ENCODE measurements at regions not wholly inside any gene's neighbourhood (a gene's known extent, or its start where the extent isn't known, plus 50 kb on each side); places are given as distances from the start of the nearest gene placed in this dataset.

DNA sequence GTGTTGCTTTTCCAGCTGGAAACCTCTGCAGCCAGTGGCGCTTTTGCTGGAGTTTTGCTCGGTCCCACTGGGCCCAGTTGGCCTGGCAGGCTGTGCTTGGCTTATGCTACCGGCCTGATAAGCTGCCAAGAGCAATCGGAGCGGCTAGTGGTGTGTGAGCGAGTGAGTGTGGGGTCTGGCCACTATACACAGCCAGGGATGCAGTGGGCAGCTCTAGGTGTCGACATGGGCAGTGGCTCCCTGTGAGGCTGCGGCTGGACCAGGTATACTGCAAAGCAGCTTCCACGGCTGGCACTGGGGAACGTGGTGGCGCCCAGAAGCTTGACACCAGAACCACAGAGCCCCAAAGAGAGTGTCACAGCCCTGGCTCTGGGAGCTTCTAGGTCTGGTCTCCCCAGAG lies 996.5 kb downstream of the GRIK2 start:
- no peaks in the 10 kb centered on the region for H3F3A ChIP-seq (ENCODE audit: insufficient read depth, low read length)
- no peaks in the 10 kb centered on the region for H3K9me2 ChIP-seq (ENCODE audit: low read depth, low read length)
- no peaks in the 10 kb centered on the region for H3K79me2 ChIP-seq (ENCODE audit: insufficient read depth, low read length)
- no peak overlapping the region for H3K27ac ChIP-seq (ENCODE audit: low read depth, low read length, poor library complexity, severe bottlenecking)
- H4K20me1 ChIP-seq (ENCODE audit: insufficient read depth, low read length), result no peaks in the 10 kb centered on the region
- H2AFZ ChIP-seq (ENCODE audit: low read length), result no peak overlapping the region
- H3K4me2 ChIP-seq (ENCODE audit: low read length), result no peak overlapping the region
- H3K4me3 ChIP-seq (ENCODE audit: low read depth, low read length, poor library complexity, severe bottlenecking), result no peak overlapping the region
- TF ChIP-seq EZH2 (IDR thresholded peaks at IDR 0.05; ENCODE audit: borderline replicate concordance, low read length) (no peak), CTCF (IDR thresholded peaks at IDR 0.05; ENCODE audit: low read length) (no peak)
- H3K4me1 ChIP-seq (ENCODE audit: insufficient read depth, low read length, severe bottlenecking), result no peaks in the 10 kb centered on the region
- no peak overlapping the region for H3K9ac ChIP-seq (ENCODE audit: low read length)
- no peaks in the 10 kb centered on the region for H3K9me3 ChIP-seq (ENCODE audit: low read length)
- H3K27me3 ChIP-seq (ENCODE audit: insufficient read depth, low read length), result no peaks in the 10 kb centered on the region
- no peaks in the 10 kb centered on the region for H3K36me3 ChIP-seq (ENCODE audit: insufficient read depth, low read length)

DNA sequence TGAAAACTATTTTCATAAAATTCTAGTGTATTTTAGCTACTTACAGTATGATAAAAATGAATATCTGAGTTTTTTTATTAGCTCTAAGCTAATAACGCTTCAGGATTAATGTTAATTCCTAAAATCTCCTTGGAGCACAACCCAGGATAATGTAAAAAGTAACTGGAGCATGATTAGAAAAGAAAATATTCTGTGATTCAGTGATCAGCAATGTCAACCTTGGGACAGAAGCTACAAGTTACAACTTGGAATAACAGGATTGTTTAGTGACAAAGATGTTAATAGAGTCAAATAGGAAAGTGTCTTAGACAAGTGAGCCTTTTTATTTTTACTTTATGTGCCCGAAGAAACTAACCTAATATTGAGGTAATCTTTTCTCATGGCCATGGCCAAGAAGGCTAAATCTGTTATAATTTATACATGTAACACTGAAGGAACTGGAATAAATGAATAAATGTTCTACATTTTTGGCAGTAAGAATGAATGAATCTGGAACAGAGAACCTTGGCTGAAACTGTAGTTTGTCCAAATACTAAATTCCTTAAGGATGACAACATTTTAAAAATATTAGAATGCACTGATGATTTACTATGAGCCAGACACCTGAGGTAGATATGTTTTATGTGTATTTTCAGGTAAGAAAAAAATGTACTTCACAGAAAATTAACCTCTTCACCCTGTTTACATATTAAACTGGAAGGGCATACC lies 994.0 kb downstream of the GRIK2 start:
- no peaks in the 10 kb centered on the region for H3K9me3 ChIP-seq (ENCODE audit: low read length)
- no peak overlapping the region for H3K9ac ChIP-seq (ENCODE audit: low read length)
- no peaks in the 10 kb centered on the region for H3K9me2 ChIP-seq (ENCODE audit: low read depth, low read length)
- H3K27me3 ChIP-seq (ENCODE audit: insufficient read depth, low read length), result no peaks in the 10 kb centered on the region
- H3K36me3 ChIP-seq (ENCODE audit: insufficient read depth, low read length), result no peaks in the 10 kb centered on the region
- H4K20me1 ChIP-seq (ENCODE audit: insufficient read depth, low read length), result no peaks in the 10 kb centered on the region
- H3K4me3 ChIP-seq (ENCODE audit: low read depth, low read length, poor library complexity, severe bottlenecking), result no peak overlapping the region
- no peak overlapping the region for H3K4me2 ChIP-seq (ENCODE audit: low read length)
- H3K27ac ChIP-seq (ENCODE audit: low read depth, low read length, poor library complexity, severe bottlenecking), result no peak overlapping the region
- no peaks in the 10 kb centered on the region for H3K4me1 ChIP-seq (ENCODE audit: insufficient read depth, low read length, severe bottlenecking)
- no peak overlapping the region for H2AFZ ChIP-seq (ENCODE audit: low read length)
- TF ChIP-seq CTCF (IDR thresholded peaks at IDR 0.05; ENCODE audit: low read length), result no peak
- TF ChIP-seq EZH2 (IDR thresholded peaks at IDR 0.05; ENCODE audit: borderline replicate concordance, low read length), result no peak
- H3F3A ChIP-seq (ENCODE audit: insufficient read depth, low read length), result no peaks in the 10 kb centered on the region
- no peaks in the 10 kb centered on the region for H3K79me2 ChIP-seq (ENCODE audit: insufficient read depth, low read length)

GRCh38 chr6:102381203-102381602 lies 987.7 kb downstream of the GRIK2 start:
- H2AFZ ChIP-seq (ENCODE audit: low read length), result no peak overlapping the region
- H3K4me2 ChIP-seq (ENCODE audit: low read length), result no peak overlapping the region
- H3K9me3 ChIP-seq (ENCODE audit: low read length), result no peaks in the 10 kb centered on the region
- H3K79me2 ChIP-seq (ENCODE audit: insufficient read depth, low read length), result no peaks in the 10 kb centered on the region
- H3K9ac ChIP-seq (ENCODE audit: low read length), result no peak overlapping the region
- no peaks in the 10 kb centered on the region for H3K27me3 ChIP-seq (ENCODE audit: insufficient read depth, low read length)
- H3K27ac ChIP-seq (ENCODE audit: low read depth, low read length, poor library complexity, severe bottlenecking), result no peak overlapping the region
- no peaks in the 10 kb centered on the region for H3F3A ChIP-seq (ENCODE audit: insufficient read depth, low read length)
- H4K20me1 ChIP-seq (ENCODE audit: insufficient read depth, low read length), result no peaks in the 10 kb centered on the region
- H3K9me2 ChIP-seq (ENCODE audit: low read depth, low read length), result no peaks in the 10 kb centered on the region
- no peaks in the 10 kb centered on the region for H3K4me1 ChIP-seq (ENCODE audit: insufficient read depth, low read length, severe bottlenecking)
- TF ChIP-seq CTCF (IDR thresholded peaks at IDR 0.05; ENCODE audit: low read length), result no peak
- H3K36me3 ChIP-seq (ENCODE audit: insufficient read depth, low read length), result no peaks in the 10 kb centered on the region
- no peak overlapping the region for H3K4me3 ChIP-seq (ENCODE audit: low read depth, low read length, poor library complexity, severe bottlenecking)

Data from OCI-LY1 (cell line).